ENCODE measurements at regions not wholly inside any gene's neighbourhood (a gene's known extent, or its start where the extent isn't known, plus 50 kb on each side); places are given as distances from the start of the nearest gene placed in this dataset.

- intact Hi-C loops (cut with DNase I; ENCODE audit: low total_unique reads), result no loop called here
- Histone ChIP-seq H3K27ac (no peak overlapping the region), H3K4me3 (no peak overlapping the region), H3K27me3 (no peaks in the 10 kb centered on the region), H3K36me3 (no peaks in the 10 kb centered on the region), H3K4me1 (no peaks in the 10 kb centered on the region), H3K9me3 (peaks cover 0 to 10% (median 2%) of the 10 kb centered on the region in 4 donors)
- WGBS, 5 donors, result 22 to 43% (median 35%) methylated on average over 2 of the region's 2 CpGs
- no peak for DNase-seq
- TF ChIP-seq EP300 (IDR thresholded peaks at IDR 0.05), result no peak
- no peak for TF ChIP-seq POLR2A (IDR thresholded peaks at IDR 0.05)
- no peak for TF ChIP-seq CTCF (IDR thresholded peaks at IDR 0.05)
- TF ChIP-seq POLR2AphosphoS5 (IDR thresholded peaks at IDR 0.05), result no peak
Measured at GRCh38 chr9:79382458-79382857, 189.3 kb upstream of the TLE4 start.

GRCh38 chr9:79383096-79383495 is 188.7 kb upstream of the TLE4 start:
- Histone ChIP-seq H3K27ac (no peak overlapping the region), H3K36me3 (no peaks in the 10 kb centered on the region), H3K9me3 (peaks cover 0 to 10% (median 2%) of the 10 kb centered on the region in 4 donors), H3K4me1 (no peaks in the 10 kb centered on the region), H3K4me3 (no peak overlapping the region), H3K27me3 (no peaks in the 10 kb centered on the region)
- no peak for DNase-seq
- intact Hi-C loops (cut with DNase I; ENCODE audit: low total_unique reads), result no loop called here
- no peak for TF ChIP-seq POLR2A (IDR thresholded peaks at IDR 0.05)
- no peak for TF ChIP-seq POLR2AphosphoS5 (IDR thresholded peaks at IDR 0.05)
- TF ChIP-seq CTCF (IDR thresholded peaks at IDR 0.05), result no peak
- TF ChIP-seq EP300 (IDR thresholded peaks at IDR 0.05), result no peak

- Histone ChIP-seq H3K4me3 (no peak overlapping the region), H3K9me3 (peaks cover 0 to 10% (median 2%) of the 10 kb centered on the region in 4 donors), H3K36me3 (no peaks in the 10 kb centered on the region), H3K27me3 (no peaks in the 10 kb centered on the region), H3K4me1 (no peaks in the 10 kb centered on the region), H3K27ac (no peak overlapping the region)
- intact Hi-C loops (cut with DNase I; ENCODE audit: low total_unique reads), result no loop called here
- DNase-seq, result no peak
- TF ChIP-seq CTCF (IDR thresholded peaks at IDR 0.05) (no peak), POLR2A (IDR thresholded peaks at IDR 0.05) (no peak), EP300 (IDR thresholded peaks at IDR 0.05) (no peak), POLR2AphosphoS5 (IDR thresholded peaks at IDR 0.05) (no peak)
- WGBS, 5 donors, result 94 to 96% (median 95%) methylated on average over 5 of the region's 5 CpGs
Measured at GRCh38 chr9:79384091-79384490, 187.7 kb upstream of the TLE4 start.

GRCh38 chr9:79384501-79384900 is 187.3 kb upstream of the TLE4 start:
- Histone ChIP-seq H3K27me3 (no peaks in the 10 kb centered on the region), H3K27ac (no peak overlapping the region), H3K4me1 (no peaks in the 10 kb centered on the region), H3K4me3 (no peak overlapping the region), H3K36me3 (no peaks in the 10 kb centered on the region), H3K9me3 (peaks cover 0 to 6% (median 2%) of the 10 kb centered on the region in 4 donors)
- TF ChIP-seq POLR2AphosphoS5 (IDR thresholded peaks at IDR 0.05), result no peak
- TF ChIP-seq CTCF (IDR thresholded peaks at IDR 0.05), result no peak
- TF ChIP-seq EP300 (IDR thresholded peaks at IDR 0.05), result no peak
- TF ChIP-seq POLR2A (IDR thresholded peaks at IDR 0.05), result no peak
- DNase-seq, result no peak
- WGBS, 5 donors, result 68 to 92% (median 75%) methylated on average over 1 of the region's 1 CpG
- intact Hi-C loops (cut with DNase I; ENCODE audit: low total_unique reads), result no loop called here

All from stomach (tissue), 8 donors.